ENCODE measurements at regions not wholly inside any gene's neighbourhood (a gene's known extent, or its start where the extent isn't known, plus 50 kb on each side); places are given as distances from the start of the nearest gene placed in this dataset.

DNA sequence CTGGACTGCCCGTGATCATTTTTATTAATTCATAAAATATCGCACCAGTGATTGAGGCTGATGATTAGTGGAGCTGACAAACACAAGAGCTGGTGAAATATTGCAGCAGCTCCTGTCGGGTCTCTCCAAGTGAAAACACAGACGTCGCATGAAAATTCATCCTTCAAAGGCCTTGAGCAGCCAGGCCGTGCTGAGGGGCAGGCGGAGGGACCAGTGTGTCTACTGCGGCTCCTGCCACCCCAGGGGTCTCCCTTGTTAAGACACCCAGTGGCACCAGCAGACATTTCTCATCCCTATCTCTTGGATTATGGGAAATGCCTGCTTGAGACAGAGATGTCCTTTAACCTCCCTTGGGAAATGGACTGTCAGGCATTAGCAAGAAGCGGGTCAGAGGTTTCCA lies 289.4 kb upstream of the TLE3 start:
- no peak overlapping the region for H2AFZ ChIP-seq
- no peak overlapping the region for H3K4me3 ChIP-seq (ENCODE audit: low read depth, low read length)
- no peak overlapping the region for H3K9ac ChIP-seq
- H3K79me2 ChIP-seq = no peaks in the 10 kb centered on the region
- no peaks in the 10 kb centered on the region for H3K4me1 ChIP-seq
- no peaks in the 10 kb centered on the region for H3K9me3 ChIP-seq (ENCODE audit: control insufficient read depth, low read length)
- H3K4me2 ChIP-seq (ENCODE audit: low read length) = no peak overlapping the region
- no peaks in the 10 kb centered on the region for H3K27me3 ChIP-seq (ENCODE audit: control insufficient read depth, insufficient read depth, low read length)
- H3K27ac ChIP-seq = no peak overlapping the region
- TF ChIP-seq, protein P1, sequence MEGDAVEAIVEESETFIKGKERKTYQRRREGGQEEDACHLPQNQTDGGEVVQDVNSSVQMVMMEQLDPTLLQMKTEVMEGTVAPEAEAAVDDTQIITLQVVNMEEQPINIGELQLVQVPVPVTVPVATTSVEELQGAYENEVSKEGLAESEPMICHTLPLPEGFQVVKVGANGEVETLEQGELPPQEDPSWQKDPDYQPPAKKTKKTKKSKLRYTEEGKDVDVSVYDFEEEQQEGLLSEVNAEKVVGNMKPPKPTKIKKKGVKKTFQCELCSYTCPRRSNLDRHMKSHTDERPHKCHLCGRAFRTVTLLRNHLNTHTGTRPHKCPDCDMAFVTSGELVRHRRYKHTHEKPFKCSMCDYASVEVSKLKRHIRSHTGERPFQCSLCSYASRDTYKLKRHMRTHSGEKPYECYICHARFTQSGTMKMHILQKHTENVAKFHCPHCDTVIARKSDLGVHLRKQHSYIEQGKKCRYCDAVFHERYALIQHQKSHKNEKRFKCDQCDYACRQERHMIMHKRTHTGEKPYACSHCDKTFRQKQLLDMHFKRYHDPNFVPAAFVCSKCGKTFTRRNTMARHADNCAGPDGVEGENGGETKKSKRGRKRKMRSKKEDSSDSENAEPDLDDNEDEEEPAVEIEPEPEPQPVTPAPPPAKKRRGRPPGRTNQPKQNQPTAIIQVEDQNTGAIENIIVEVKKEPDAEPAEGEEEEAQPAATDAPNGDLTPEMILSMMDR (IDR thresholded peaks at IDR 0.05) = no peak
- no peaks in the 10 kb centered on the region for H3K36me3 ChIP-seq (ENCODE audit: control insufficient read depth, insufficient read depth, low read length)

DNA sequence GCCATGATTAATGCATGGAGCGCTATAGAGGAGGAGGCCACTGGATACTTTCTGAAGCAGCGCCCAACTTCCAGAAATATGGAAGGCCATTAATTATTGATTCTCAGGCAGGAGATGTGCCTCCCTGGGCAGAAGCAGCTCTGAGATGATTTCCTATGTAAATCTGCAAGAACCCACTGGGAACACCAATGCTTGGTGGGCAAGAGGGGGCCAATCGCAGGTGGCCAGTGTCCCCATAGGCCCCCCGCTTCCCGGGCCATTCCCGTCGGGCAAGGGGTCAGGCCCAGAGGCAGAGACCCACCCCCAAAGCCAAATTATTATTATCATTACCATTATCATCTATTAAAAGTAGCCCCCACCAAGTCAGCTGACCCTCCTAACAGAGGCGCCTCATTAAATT lies 288.0 kb upstream of the TLE3 start:
- H3K4me2 ChIP-seq (ENCODE audit: low read length) = no peak overlapping the region
- H3K9me3 ChIP-seq (ENCODE audit: control insufficient read depth, low read length) = no peaks in the 10 kb centered on the region
- TF ChIP-seq, protein P1 (IDR thresholded peaks at IDR 0.05) = no peak
- H3K4me1 ChIP-seq = no peaks in the 10 kb centered on the region
- H3K27ac ChIP-seq = no peak overlapping the region
- H3K79me2 ChIP-seq = no peaks in the 10 kb centered on the region
- no peaks in the 10 kb centered on the region for H3K36me3 ChIP-seq (ENCODE audit: control insufficient read depth, insufficient read depth, low read length)
- no peak overlapping the region for H2AFZ ChIP-seq
- H3K9ac ChIP-seq = no peak overlapping the region
- H3K27me3 ChIP-seq (ENCODE audit: control insufficient read depth, insufficient read depth, low read length) = no peaks in the 10 kb centered on the region
- H3K4me3 ChIP-seq (ENCODE audit: low read depth, low read length) = no peak overlapping the region

DNA sequence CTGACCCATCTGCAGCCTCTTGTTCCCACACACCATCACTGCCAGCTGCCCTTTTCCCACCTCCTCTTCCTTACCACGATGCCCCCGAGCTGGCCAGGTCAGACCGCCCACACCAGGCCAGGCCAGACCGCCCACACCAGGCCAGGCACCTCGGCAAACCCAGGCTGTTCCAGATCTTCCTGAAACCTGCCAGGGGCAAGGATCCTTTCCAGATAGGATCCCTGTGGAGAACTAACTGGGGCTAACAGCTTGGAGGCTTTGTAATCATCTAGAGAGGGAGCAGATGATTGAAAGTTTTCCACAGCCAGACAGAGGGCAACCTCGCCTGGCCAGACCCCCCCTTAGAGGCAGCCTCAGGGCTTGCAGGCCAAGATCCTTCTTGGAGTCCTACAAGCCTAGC lies 287.3 kb upstream of the TLE3 start:
- H3K9ac ChIP-seq = no peak overlapping the region
- no peaks in the 10 kb centered on the region for H3K79me2 ChIP-seq
- H2AFZ ChIP-seq = no peak overlapping the region
- H3K4me2 ChIP-seq (ENCODE audit: low read length) = no peak overlapping the region
- H3K4me1 ChIP-seq = no peaks in the 10 kb centered on the region
- no peak overlapping the region for H3K27ac ChIP-seq
- H3K9me3 ChIP-seq (ENCODE audit: control insufficient read depth, low read length) = no peaks in the 10 kb centered on the region
- no peak overlapping the region for H3K4me3 ChIP-seq (ENCODE audit: low read depth, low read length)
- H3K36me3 ChIP-seq (ENCODE audit: control insufficient read depth, insufficient read depth, low read length) = no peaks in the 10 kb centered on the region
- TF ChIP-seq, protein P1 (IDR thresholded peaks at IDR 0.05) = no peak
- no peaks in the 10 kb centered on the region for H3K27me3 ChIP-seq (ENCODE audit: control insufficient read depth, insufficient read depth, low read length)

DNA sequence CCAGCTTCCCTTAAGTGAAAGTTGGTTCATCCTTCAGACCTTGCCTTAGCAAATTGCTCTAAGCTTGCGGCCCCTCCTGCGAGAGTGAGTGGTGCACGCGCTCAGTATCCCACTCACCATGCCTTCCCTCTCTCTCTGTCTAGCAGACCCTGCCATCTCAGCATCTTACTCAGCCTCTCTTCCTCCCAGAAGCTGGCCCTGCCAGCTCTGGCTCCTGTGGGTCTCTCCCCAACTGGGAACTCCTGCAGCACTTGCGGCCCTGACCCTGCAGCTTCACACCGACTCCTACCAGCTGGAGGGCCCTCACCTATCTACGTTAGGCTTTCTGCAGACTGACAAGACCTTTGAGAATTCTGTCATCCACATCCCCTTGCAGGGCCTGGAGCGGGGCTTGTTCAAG lies 286.1 kb upstream of the TLE3 start:
- H3K36me3 ChIP-seq (ENCODE audit: control insufficient read depth, insufficient read depth, low read length) = no peaks in the 10 kb centered on the region
- H3K9ac ChIP-seq = no peak overlapping the region
- no peaks in the 10 kb centered on the region for H3K27me3 ChIP-seq (ENCODE audit: control insufficient read depth, insufficient read depth, low read length)
- H3K9me3 ChIP-seq (ENCODE audit: control insufficient read depth, low read length) = no peaks in the 10 kb centered on the region
- H3K27ac ChIP-seq = no peak overlapping the region
- no peak overlapping the region for H3K4me2 ChIP-seq (ENCODE audit: low read length)
- no peaks in the 10 kb centered on the region for H3K79me2 ChIP-seq
- H3K4me3 ChIP-seq (ENCODE audit: low read depth, low read length) = no peak overlapping the region
- TF ChIP-seq, protein P1 (IDR thresholded peaks at IDR 0.05) = no peak
- H2AFZ ChIP-seq = no peak overlapping the region
- no peaks in the 10 kb centered on the region for H3K4me1 ChIP-seq

DNA sequence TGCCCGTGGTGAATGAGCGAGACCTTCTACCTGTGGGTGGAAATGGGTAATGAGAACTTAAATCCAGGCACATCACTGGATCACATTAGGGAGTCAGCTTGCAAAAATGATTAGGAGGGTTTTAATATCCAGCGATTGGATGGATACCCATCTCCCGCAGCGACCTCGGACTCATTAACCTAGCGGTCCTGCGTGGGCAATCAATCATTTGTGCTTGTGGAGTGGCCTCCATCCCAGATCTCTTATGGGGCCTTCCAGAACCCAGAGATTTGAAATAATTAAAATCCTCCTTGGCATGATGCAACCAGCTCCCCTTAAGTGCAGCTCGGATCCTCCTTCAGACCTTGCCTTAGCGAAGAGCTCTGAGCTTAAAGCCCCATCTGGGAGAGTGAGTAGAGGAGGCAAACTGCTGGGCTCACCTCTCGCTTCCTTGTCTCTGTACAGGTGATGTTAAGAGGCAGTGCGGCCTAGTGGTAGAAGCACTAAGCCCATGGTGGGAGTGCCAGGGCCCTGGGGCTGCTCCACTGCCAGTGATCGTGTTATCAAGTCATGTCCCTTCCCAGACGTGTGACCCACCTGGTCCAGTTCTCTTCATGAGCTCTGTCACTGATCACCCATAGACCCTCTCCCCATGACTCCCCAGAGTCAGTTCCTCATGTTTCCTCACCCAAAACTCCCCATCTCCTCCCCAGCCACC lies 285.2 kb upstream of the TLE3 start:
- H3K9ac ChIP-seq = no peak overlapping the region
- no peak overlapping the region for H3K4me3 ChIP-seq (ENCODE audit: low read depth, low read length)
- H3K4me1 ChIP-seq = no peaks in the 10 kb centered on the region
- H3K79me2 ChIP-seq = no peaks in the 10 kb centered on the region
- H2AFZ ChIP-seq = no peak overlapping the region
- TF ChIP-seq, protein P1 (IDR thresholded peaks at IDR 0.05) = no peak
- H3K9me3 ChIP-seq (ENCODE audit: control insufficient read depth, low read length) = no peaks in the 10 kb centered on the region
- no peak overlapping the region for H3K4me2 ChIP-seq (ENCODE audit: low read length)
- H3K27me3 ChIP-seq (ENCODE audit: control insufficient read depth, insufficient read depth, low read length) = no peaks in the 10 kb centered on the region
- no peak overlapping the region for H3K27ac ChIP-seq
- H3K36me3 ChIP-seq (ENCODE audit: control insufficient read depth, insufficient read depth, low read length) = no peaks in the 10 kb centered on the region

All from parathyroid adenoma (tissue), 2 donors.